GM12891 (cell line): ENCODE measurements at regions not wholly inside any gene's neighbourhood (a gene's known extent, or its start where the extent isn't known, plus 50 kb on each side); places are given as distances from the start of the nearest gene placed in this dataset.
"Not testable (repeated sequence)": the region's sequence is repeated elsewhere in the genome, so short reads cannot be mapped to it uniquely, and the experiment has no call there.

Experiments
- DNase-seq: peaks from one replicate; pipeline ENCODE4 v3.0.0; 2011; ENCODE audit warnings: low spot score; ENCODE audit not compliant: insufficient read length
- FAIRE-seq: peaks from 2 replicates; lab custom pipeline; 2011; peaks lifted over from hg19 to GRCh38; lab: Jason Lieb, UNC
- PAX5 ChIP-seq: IDR thresholded peaks from 2 replicates; pipeline ENCODE4 v1.6.1; 2011; ENCODE audit warnings: low read length, moderate library complexity, mild to moderate bottlenecking; ENCODE audit not compliant: insufficient read depth, severe bottlenecking
- POLR2A ChIP-seq: IDR thresholded peaks from 2 replicates; pipeline ENCODE4 v1.6.1; 2011; ENCODE audit warnings: low read depth, low read length, control low read depth
- POLR2AphosphoS5 ChIP-seq: IDR thresholded peaks from 2 replicates; pipeline ENCODE4 v1.6.1; 2011; ENCODE audit warnings: low read depth, low read length, control low read depth
- POU2F2 ChIP-seq: IDR thresholded peaks from 2 replicates; pipeline ENCODE4 v1.6.1; 2011; ENCODE audit warnings: low read depth, mild to moderate bottlenecking, control low read depth, low read length, moderate library complexity
- SPI1 ChIP-seq: IDR thresholded peaks from 2 replicates; pipeline ENCODE4 v1.6.1; 2011; ENCODE audit warnings: low read depth, low read length, control low read depth
- TAF1 ChIP-seq: IDR thresholded peaks from 2 replicates; pipeline ENCODE4 v1.6.1; 2011; ENCODE audit warnings: low read depth, low read length, control low read depth

- DNase-seq = no peak
Observed at GRCh38 chr18:38759457-38759856, 1193.9 kb upstream of the CELF4 start.

GRCh38 chr18:38756436-38756835 is 1190.8 kb upstream of the CELF4 start:
- DNase-seq (no peak), FAIRE-seq (no peak)
- TF ChIP-seq POU2F2 (no peak), TAF1 (no peak), POLR2AphosphoS5 (no peak), PAX5 (no peak), POLR2A (no peak), SPI1 (no peak)

More at GRCh38 chr18:38759457-38759856, 1193.9 kb upstream of the CELF4 start:
- no peak for TF ChIP-seq PAX5
- no peak for FAIRE-seq

- FAIRE-seq (peak; percentile 41), DNase-seq (no peak)
- TF ChIP-seq POLR2AphosphoS5 = no peak
- no peak for TF ChIP-seq TAF1
- TF ChIP-seq SPI1 = no peak
- no peak for TF ChIP-seq POU2F2
- TF ChIP-seq POLR2A = no peak
- TF ChIP-seq PAX5 = no peak
Observed at GRCh38 chr18:38752430-38752829, 1186.8 kb upstream of the CELF4 start.

- no peak for TF ChIP-seq SPI1
- no peak for TF ChIP-seq TAF1
- no peak for TF ChIP-seq POU2F2
- no peak for TF ChIP-seq POLR2AphosphoS5
- TF ChIP-seq POLR2A = no peak
- no peak for TF ChIP-seq PAX5
- no peak for DNase-seq
- FAIRE-seq = no peak
Observed at GRCh38 chr18:38751898-38752297, 1186.3 kb upstream of the CELF4 start.

- TF ChIP-seq SPI1 = no peak
- TF ChIP-seq POU2F2 = no peak
- no peak for TF ChIP-seq PAX5
- TF ChIP-seq POLR2A = no peak
- no peak for TF ChIP-seq POLR2AphosphoS5
- TF ChIP-seq TAF1 = no peak
- FAIRE-seq (no peak), DNase-seq (no peak)
Observed at GRCh38 chr18:38751211-38751610, 1185.6 kb upstream of the CELF4 start.

GRCh38 chr18:38750751-38751150 is 1185.2 kb upstream of the CELF4 start:
- DNase-seq = no peak
- no peak for FAIRE-seq
- TF ChIP-seq POLR2A (no peak), TAF1 (no peak), SPI1 (no peak), PAX5 (no peak), POU2F2 (no peak), POLR2AphosphoS5 (no peak)

GRCh38 chr18:38747153-38747552 is 1181.6 kb upstream of the CELF4 start:
- no peak for DNase-seq
- FAIRE-seq = no peak
- TF ChIP-seq POLR2AphosphoS5 (no peak), SPI1 (peak; percentile 83)

GRCh38 chr18:38720181-38720580 is 1154.6 kb upstream of the CELF4 start:
- FAIRE-seq, DNase-seq: not testable (repeated sequence)

- DNase-seq = no peak
- no peak for FAIRE-seq
- TF ChIP-seq PAX5 (no peak), SPI1 (no peak), POU2F2 (no peak), POLR2AphosphoS5 (no peak), POLR2A (no peak), TAF1 (no peak)
Observed at GRCh38 chr18:38718365-38718901, 1152.8 kb upstream of the CELF4 start.

GRCh38 chr18:38709122-38709521 is 1143.5 kb upstream of the CELF4 start:
- DNase-seq (no peak), FAIRE-seq (no peak)
- TF ChIP-seq SPI1 (no peak), TAF1 (no peak), PAX5 (no peak), POLR2A (no peak), POU2F2 (no peak), POLR2AphosphoS5 (no peak)

GRCh38 chr18:38706373-38706772 is 1140.8 kb upstream of the CELF4 start:
- no peak for DNase-seq
- TF ChIP-seq POLR2AphosphoS5 = no peak
- TF ChIP-seq PAX5 = no peak
- no peak for FAIRE-seq
